GM19372 (cell line): ENCODE measurements at regions not wholly inside any gene's neighbourhood (a gene's known extent, or its start where the extent isn't known, plus 50 kb on each side); places are given as distances from the start of the nearest gene placed in this dataset.

ENCODE experiments used
- ATAC-seq: cut with Tn5 transposase; IDR thresholded peaks from one replicate; pipeline ENCODE4 v1.9.1; 2021; ENCODE audit warnings: mild to moderate bottlenecking, low read depth, moderate library complexity; ENCODE audit not compliant: unreplicated experiment

- ATAC-seq = no peak
Measured at GRCh38 chr6:6780231-6780630, 191.7 kb downstream of the LY86 start.

- no peak for ATAC-seq
Measured at GRCh38 chr6:6781172-6781872, 192.8 kb downstream of the LY86 start.

DNA sequence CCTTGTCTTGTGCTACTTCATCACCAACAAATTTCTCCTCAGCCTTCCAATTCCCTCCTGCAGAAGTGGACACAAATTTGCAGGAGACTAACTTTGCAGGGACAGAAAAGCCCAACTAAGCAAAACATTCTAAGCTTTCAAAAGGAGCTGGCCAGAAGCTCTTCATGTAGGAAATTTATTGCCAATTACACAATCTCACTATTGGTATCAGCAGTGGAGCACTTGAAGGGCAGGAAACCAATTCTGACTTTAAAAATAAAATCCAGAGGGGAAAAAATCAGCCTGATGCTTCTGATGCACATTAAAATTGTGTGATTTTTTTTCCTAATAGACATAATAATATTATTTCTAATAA is 193.3 kb downstream of the LY86 start:
- no peak for ATAC-seq

DNA sequence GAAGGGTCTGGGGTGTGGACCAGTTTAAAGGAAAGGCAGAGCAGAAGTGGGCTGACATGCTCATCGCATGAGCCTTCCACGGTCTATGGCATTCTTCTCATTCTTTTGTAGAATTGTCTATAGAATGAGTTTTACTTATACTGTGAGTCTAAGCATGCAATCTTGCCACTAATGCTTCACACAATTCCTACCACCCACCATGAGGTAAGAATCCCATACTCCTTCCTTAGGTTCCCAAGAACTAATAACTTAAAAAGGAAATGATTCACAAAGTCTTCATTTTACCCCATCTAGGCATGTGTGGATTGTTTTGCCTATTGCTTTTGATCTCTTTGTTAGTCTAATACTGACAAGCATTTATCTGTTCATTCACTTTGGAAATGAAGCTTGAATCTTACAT is 195.2 kb downstream of the LY86 start:
- ATAC-seq = no peak

DNA sequence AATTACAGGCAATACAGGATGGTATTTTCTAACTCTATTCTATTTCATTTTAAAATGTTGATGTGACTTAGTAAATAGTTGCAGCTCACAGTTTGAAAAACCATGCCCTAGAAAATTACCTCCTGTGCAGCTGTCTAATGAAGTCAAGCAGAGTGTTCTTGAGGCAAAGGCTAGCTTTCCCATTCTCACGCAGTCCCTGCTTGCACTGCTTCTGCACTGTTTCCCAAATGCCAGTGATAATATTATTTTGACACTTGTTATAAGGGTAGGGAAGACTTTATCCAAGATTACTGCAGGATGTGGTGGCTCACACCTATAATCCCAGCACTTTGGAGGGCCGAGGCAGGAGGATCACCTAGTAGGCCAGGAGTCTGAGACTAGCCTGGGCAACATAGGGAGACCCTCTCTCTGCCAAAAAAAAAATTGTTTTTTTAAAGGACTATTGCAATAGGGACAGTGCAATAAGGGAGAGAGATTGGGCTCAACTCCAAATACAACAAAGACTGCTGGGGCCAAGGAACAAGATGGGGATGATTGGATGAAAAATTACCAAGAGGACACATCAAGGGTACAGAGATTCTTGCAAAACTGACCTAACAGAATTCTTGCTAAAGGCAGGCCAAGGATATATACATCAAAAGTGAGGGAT is 196.1 kb downstream of the LY86 start:
- ATAC-seq = no peak

DNA sequence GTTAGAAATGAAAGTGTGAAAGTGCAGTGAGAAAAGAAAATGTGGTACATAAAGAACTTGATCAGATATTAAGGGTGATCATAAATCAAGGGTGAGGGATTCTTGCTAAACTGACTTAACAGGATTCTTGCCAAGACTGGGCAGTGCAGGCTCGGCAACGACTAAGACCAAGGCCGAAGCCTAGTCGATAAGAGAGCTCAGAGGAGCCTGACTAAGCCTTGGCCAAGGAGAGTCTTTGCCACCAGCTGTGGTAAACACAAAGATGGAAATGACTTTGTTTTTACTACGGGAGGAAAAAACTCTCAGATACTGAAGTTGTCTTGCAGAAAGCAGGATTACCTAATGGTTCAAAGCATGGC is 196.6 kb downstream of the LY86 start:
- ATAC-seq = no peak

DNA sequence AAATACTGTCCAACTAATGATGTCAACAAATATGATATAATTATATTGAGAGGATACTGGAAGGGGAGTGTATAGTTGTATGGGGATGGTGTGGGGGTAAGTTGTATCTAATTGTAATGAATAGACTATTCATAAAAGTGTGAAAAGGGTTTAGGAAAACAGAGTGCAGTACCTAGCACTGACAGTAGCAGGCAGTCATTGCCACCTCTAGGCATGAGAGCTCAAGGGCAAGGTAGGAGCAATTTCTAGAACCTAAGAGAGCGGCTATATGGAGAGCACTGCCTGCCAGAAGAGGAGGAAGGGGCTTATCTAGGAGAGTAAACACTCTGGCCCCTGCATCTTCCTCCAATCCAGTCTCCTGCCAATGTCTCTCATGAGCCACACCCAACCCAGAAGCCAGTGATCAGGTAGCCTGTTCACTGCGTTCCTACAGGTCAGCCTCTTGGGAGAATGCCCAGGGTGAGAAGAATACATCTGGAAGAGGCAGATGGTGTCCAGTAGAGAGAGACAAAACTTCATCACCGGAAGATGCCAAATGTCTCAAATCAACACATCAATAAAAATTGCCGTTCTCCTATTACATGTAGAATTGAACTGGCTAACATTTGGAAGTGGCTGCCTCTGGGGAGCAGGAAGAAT is 200.0 kb downstream of the LY86 start:
- ATAC-seq = no peak

DNA sequence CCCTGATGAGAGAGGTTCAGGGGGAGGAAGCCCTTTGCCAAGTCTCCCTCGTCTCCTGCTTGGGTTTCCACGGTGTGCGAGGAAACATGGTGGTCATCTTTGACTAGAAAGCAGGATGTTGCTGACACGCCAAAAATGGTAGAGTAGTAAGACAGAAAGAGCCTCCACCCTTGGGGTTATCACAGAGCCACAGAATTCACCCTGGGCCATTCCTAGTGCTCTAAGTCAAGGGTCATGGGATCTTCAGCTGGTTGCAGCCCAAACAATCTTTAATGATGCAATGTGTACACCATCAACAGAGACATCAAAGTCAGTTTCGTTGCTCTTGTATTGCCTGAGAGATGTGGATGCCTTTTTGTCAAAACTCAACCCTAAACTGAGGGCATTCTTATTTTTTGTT is 201.9 kb downstream of the LY86 start:
- ATAC-seq = no peak

- ATAC-seq = no peak
Measured at GRCh38 chr6:6790891-6791290, 202.4 kb downstream of the LY86 start.

DNA sequence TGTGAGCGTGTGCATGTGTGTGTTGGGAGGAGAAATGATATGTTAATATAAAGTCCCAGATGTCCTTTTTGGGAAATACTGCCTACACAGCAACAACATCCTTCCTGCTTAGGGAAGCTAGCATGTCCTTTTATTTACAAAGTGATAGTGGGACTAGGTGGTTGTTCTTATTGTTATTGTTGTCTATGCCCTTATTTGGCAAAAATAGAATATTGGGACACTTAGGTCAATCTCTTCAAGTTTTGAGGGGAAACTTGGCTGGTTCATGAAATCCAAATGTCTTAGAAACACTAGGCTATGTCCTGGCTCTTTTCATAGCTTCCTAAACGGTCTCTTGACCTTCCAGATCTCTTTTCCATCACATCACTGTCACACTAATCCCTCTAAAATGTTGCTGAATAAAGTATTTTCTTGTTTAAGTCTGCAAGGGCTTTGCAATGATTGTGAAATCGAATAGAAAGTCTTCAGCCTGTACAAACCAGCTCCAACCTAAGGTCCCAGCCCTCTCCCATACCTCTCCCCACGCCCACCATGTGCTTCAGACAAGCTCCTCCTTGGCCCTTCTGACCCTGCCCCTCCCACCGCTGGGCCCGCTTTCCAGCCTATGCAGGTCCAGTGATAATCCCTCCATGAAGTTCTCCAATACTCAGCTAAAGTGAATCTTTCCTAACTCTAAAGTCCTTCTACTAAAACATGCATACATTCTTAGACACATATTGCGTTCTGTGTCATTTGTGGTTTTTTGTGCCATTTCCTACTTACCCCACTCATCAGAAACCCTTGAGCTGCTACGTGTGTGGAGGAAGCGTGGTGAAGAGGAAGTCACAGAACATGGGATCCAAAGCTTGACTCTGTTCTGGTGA is 205.1 kb downstream of the LY86 start:
- ATAC-seq = no peak

DNA sequence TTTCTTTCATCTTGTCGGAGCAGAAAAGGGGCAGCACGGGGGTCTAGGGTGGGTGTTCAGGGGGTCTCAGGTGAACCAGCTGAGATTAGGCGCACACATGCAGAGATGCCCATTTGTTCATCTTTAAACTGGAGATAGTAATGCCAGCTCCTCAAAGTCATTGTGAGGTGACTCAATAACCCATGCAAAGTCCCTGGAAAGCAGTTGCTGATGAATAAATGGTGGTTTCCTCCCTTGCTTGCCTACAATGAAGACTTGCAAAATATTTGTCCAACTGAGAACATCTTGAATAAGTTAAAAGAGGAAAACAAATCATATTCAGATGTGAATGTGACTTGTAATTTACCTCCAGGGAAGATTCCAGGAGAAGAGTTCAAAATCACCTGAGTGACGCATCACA is 206.9 kb downstream of the LY86 start:
- ATAC-seq = no peak

GRCh38 chr6:6796818-6797217 is 208.3 kb downstream of the LY86 start:
- ATAC-seq = no peak

GRCh38 chr6:6798448-6798860 is 209.9 kb downstream of the LY86 start:
- no peak for ATAC-seq

- ATAC-seq = no peak
Measured at GRCh38 chr6:6801005-6801335, 212.4 kb downstream of the LY86 start.

- no peak for ATAC-seq
Measured at GRCh38 chr6:6801635-6802218, 213.2 kb downstream of the LY86 start.

DNA sequence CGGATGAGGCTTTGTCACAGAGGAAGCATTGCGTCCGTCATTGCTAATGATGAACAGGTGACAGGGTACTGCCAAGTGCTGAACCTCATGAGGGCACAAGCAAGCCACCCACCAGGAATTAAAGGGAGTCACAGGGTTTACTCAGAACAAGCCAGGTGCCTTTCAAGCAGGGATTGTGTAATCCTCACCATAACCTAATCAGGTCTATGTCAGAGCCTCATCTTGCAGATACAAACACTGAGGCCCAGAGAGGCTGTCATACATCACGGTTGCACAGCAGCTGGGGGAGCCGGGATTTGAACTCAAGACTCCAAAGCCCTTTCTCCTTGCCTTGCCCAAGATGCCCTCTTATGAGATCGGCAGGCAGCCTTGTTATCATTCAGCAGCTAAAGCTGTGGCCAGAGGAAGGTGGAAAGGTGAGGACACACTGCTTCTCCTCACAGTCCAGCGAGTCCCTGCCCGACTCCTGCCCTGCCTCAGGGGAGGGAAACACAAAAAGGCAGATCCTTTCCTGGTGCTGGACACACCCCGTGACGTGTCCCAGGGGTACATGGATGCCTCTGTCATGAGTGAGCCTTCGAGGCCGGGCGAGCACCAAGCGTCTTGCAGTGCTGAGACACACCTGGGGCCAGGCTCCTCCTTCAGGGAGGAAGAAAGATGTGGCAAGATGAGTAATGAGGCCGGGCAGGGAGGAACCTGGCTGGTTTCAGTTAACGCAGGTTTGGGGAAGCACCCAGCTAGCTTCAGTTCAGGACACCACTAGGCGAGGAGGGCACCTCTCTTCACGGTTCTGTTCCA is 214.9 kb downstream of the LY86 start:
- peak; percentile 47 for ATAC-seq

DNA sequence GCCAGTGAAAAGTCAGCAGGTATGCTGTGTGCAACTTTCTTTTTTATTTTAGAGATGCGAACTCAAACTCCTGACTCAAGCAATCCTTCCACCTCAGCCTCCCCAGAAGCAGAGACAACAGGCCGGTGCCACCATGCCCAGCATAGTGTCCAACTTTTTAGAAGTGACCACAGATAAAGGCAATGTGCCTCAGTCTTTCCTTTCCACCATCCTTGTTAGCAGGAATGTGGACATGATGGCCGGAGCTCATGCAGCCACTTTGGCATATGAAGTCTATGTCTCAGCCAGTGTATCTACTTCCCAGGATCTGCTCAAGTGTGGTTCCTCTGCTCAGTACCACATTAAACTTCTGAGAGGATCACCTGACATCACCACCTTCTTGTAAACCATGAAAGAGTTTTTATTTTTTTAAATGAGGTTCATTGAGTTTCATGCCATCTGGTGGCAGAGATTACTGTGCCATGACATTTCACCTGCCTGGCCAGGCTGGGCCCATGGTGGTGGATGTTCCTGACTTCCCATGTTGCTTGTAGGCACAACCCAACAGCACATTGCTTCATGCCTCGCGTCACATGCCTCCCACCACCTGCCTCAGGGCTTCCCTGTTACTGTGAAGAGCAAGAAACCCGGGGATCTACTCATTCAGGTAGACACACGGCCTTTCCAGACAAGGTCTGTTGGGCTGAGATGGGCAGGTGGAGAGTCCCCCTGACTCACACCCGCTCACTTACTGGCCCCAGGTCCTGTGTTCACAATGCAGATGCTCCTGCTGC is 216.5 kb downstream of the LY86 start:
- no peak for ATAC-seq

DNA sequence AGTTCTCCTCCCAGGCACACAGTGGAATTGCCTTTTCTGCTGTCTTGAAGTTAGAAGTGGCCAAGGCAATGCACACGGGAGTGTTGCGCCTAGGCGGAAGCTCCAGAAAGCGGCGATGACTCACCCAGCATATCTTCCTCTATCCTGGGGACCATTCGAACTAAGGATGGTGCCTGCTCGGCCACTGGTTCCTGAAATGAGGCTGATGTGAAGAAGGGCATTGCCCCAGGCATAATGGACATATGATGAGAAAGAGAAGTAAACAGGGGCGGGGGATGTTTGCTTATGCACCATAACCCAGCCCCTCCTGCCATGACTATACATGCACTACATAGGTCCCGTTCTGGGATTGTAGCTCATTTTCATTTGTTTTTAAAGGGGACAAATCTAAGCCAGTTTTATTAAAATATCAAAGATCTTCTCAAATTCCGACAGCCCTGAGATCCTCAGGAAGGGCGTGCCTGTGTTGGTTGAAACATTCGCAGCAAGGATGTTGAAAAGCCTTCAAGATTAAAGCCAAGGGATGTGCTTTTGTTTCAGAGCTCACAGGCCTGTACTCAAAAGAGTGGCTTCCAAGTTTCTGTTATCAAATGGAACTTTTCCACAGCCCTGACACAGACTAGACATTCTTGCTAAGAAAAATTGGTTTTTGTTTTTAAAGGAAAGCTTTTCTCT is 218.5 kb downstream of the LY86 start:
- no peak for ATAC-seq

- ATAC-seq = no peak
Measured at GRCh38 chr6:6808343-6808742, 219.8 kb downstream of the LY86 start.
